ENCODE measurements at regions not wholly inside any gene's neighbourhood (a gene's known extent, or its start where the extent isn't known, plus 50 kb on each side); places are given as distances from the start of the nearest gene placed in this dataset.
A peak's percentile ranks its signal among the peaks of the same experiment; 100 is the strongest.
"Not testable (repeated sequence)": the region's sequence is repeated elsewhere in the genome, so short reads cannot be mapped to it uniquely, and the experiment has no call there.

DNA sequence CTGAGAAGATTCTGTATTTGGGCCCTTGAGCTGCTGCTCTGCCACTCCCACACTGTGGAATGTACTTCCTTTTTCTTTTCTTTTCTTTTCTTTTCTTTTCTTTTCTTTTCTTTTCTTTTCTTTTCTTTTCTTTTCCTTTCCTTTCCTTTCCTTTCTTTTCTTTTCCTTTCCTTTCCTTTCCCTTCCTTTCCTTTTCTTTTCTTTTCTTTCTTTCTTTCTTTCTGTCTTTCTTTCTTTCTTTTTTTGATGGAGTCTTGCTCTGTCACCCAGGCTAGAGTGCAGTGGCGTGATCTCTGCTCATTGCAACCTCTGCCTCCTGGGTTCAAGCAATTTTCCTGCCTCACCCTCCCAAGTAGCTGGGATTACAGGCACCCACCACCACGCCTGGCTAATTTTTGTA is 89.8 kb downstream of the DNAAF6 start:
- not testable (repeated sequence) for H3K4me3 ChIP-seq (ENCODE audit: low read depth, low read length)

DNA sequence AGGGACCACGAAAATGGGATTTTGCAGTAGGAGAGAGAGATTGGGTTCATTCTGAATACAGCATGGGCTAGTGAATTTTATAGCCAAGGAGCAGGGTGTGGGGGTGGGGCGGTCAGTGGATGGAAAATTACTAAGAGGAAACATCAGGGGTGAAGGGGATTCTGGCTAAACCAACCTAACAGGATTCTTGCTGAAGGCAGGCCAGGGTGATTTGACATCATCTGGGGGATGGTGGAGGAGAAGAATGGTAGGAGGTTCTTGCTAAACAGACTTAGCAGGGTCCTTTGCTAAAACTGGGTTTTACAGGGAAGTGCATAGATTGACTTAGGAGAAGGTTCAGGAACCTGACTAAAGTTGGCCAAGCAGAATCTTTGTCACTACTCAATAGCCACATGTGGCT is 91.9 kb downstream of the DNAAF6 start:
- Histone ChIP-seq H3K4me3 (ENCODE audit: low read depth, low read length) (no peak overlapping the region), H3K4me1 (no peaks in the 10 kb centered on the region), H3K27ac (no peak overlapping the region), H3K79me2 (no peaks in the 10 kb centered on the region), H3K9ac (no peak overlapping the region), H3K4me2 (ENCODE audit: low read length) (no peak overlapping the region), H3K9me3 (ENCODE audit: control insufficient read depth, low read length) (no peaks in the 10 kb centered on the region), H3K36me3 (ENCODE audit: control insufficient read depth, insufficient read depth, low read length) (no peaks in the 10 kb centered on the region), H2AFZ (no peak overlapping the region), H3K27me3 (ENCODE audit: control insufficient read depth, insufficient read depth, low read length) (no peaks in the 10 kb centered on the region)
- TF ChIP-seq, protein P1, sequence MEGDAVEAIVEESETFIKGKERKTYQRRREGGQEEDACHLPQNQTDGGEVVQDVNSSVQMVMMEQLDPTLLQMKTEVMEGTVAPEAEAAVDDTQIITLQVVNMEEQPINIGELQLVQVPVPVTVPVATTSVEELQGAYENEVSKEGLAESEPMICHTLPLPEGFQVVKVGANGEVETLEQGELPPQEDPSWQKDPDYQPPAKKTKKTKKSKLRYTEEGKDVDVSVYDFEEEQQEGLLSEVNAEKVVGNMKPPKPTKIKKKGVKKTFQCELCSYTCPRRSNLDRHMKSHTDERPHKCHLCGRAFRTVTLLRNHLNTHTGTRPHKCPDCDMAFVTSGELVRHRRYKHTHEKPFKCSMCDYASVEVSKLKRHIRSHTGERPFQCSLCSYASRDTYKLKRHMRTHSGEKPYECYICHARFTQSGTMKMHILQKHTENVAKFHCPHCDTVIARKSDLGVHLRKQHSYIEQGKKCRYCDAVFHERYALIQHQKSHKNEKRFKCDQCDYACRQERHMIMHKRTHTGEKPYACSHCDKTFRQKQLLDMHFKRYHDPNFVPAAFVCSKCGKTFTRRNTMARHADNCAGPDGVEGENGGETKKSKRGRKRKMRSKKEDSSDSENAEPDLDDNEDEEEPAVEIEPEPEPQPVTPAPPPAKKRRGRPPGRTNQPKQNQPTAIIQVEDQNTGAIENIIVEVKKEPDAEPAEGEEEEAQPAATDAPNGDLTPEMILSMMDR (IDR thresholded peaks at IDR 0.05): no peak

More for the DNA sequence above, 89.8 kb downstream of the DNAAF6 start:
- not testable (repeated sequence) for H3K9me3 ChIP-seq (ENCODE audit: control insufficient read depth, low read length); H3K4me2 ChIP-seq (ENCODE audit: low read length); H3K4me1 ChIP-seq; H3K9ac ChIP-seq; H2AFZ ChIP-seq; H3K36me3 ChIP-seq (ENCODE audit: control insufficient read depth, insufficient read depth, low read length); H3K79me2 ChIP-seq; H3K27me3 ChIP-seq (ENCODE audit: control insufficient read depth, insufficient read depth, low read length); H3K27ac ChIP-seq

DNA sequence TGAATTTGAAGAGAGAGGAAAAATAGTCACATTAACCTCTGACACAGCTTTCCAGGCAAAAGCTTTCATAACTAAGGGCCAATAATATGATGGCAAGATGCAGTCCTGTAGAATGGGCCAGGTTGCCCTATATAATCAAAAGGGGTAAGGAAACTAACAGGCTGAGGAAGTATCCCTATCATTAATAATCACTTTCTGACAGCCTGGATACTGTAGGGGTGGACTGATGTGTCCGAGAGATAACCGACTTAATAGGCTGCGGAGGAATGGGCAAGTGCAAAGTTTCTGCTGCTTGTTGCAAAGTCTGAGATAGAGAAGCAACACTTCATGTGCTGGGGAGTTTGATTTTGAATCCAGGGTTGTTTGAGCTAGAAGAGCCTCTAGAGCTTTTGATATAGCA is 94.8 kb downstream of the DNAAF6 start:
- H3K36me3 ChIP-seq (ENCODE audit: control insufficient read depth, insufficient read depth, low read length): no peaks in the 10 kb centered on the region
- H3K4me1 ChIP-seq: no peaks in the 10 kb centered on the region
- TF ChIP-seq, protein P1 (IDR thresholded peaks at IDR 0.05): no peak
- H3K27ac ChIP-seq: no peak overlapping the region
- H3K9ac ChIP-seq: no peak overlapping the region
- no peak overlapping the region for H3K4me3 ChIP-seq (ENCODE audit: low read depth, low read length)
- no peak overlapping the region for H3K4me2 ChIP-seq (ENCODE audit: low read length)
- H2AFZ ChIP-seq: no peak overlapping the region
- H3K9me3 ChIP-seq (ENCODE audit: control insufficient read depth, low read length): no peaks in the 10 kb centered on the region
- H3K27me3 ChIP-seq (ENCODE audit: control insufficient read depth, insufficient read depth, low read length): no peaks in the 10 kb centered on the region
- H3K79me2 ChIP-seq: no peaks in the 10 kb centered on the region

DNA sequence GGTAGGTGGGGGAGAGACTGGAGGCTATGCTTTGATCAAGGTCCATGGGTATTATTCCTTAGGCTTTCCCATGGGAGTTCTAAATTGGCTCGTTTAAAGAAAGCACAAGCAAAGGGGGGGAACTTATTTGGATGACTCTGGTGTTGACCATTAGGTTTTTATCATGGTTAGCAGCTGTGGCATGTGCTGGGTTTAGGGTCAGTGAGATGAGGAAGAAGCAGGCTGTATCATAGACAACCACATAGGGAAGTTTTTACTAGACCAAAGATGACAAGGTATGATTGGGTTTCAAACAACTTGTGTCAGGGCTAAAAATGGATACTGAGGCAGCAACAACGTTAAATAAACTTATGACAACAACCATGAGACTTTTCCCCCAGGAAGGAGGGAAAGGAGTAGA is 97.7 kb downstream of the DNAAF6 start:
- H3K4me1 ChIP-seq: no peaks in the 10 kb centered on the region
- TF ChIP-seq, protein P1 (IDR thresholded peaks at IDR 0.05): no peak
- H3K36me3 ChIP-seq (ENCODE audit: control insufficient read depth, insufficient read depth, low read length): no peaks in the 10 kb centered on the region
- H3K9me3 ChIP-seq (ENCODE audit: control insufficient read depth, low read length): no peaks in the 10 kb centered on the region
- H3K79me2 ChIP-seq: no peaks in the 10 kb centered on the region
- H3K9ac ChIP-seq: no peak overlapping the region
- H3K4me2 ChIP-seq (ENCODE audit: low read length): no peak overlapping the region
- no peak overlapping the region for H3K4me3 ChIP-seq (ENCODE audit: low read depth, low read length)
- H2AFZ ChIP-seq: no peak overlapping the region
- H3K27ac ChIP-seq: no peak overlapping the region
- no peaks in the 10 kb centered on the region for H3K27me3 ChIP-seq (ENCODE audit: control insufficient read depth, insufficient read depth, low read length)

DNA sequence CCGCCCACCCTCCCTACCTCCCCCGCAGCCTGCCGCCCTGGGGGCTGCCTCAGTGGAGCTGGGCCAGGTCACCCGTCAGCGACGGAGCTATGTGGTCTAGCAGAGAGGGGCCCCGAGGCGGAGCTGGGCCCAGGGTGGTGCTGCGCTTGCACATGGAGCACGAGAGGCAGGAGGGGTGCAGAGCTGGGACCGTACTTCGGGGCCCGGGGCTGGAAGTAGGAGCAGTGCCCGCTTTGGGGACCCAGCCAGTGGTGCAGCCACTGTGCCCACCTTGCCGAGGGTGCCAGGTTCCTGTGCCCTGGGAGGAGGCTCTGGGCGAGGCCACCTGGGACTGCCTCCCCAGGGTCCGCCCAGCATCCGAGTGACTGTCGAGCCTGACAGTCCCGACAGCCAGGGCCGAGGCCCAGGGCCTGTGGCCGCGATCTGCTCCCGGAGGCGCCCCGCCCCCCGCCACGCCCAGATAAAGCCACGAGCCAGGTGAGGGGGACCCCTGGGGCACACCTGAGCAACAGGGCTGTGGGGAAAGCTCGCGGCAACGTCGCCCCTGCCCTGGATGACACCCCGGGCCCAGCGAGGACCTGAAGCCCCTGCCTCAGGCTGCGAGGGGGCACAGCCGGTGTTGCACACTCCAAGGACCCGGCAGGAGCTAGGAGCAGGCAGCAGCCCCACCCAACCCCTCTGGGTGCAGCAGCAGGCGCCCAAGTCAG is 117.5 kb downstream of the DNAAF6 start:
- TF ChIP-seq, protein P1 (IDR thresholded peaks at IDR 0.05): no peak
- no peaks in the 10 kb centered on the region for H3K36me3 ChIP-seq (ENCODE audit: control insufficient read depth, insufficient read depth, low read length)

More for the DNA sequence above, 117.5 kb downstream of the DNAAF6 start:
- Histone ChIP-seq H3K27me3 (ENCODE audit: control insufficient read depth, insufficient read depth, low read length) (no peaks in the 10 kb centered on the region), H3K79me2 (no peaks in the 10 kb centered on the region), H3K27ac (no peak overlapping the region), H3K4me3 (ENCODE audit: low read depth, low read length) (no peak overlapping the region), H3K4me2 (ENCODE audit: low read length) (no peak overlapping the region), H3K9ac (no peak overlapping the region), H2AFZ (peak overlapping the region; percentile 84), H3K9me3 (ENCODE audit: control insufficient read depth, low read length) (no peaks in the 10 kb centered on the region), H3K4me1 (peaks cover 2% of the 10 kb centered on the region)

Measured in parathyroid adenoma (tissue), 2 donors.